Smooth muscle cell (in vitro differentiated cells): ENCODE measurements at regions not wholly inside any gene's neighbourhood (a gene's known extent, or its start where the extent isn't known, plus 50 kb on each side); places are given as distances from the start of the nearest gene placed in this dataset.
"Not testable (repeated sequence)": the region's sequence is repeated elsewhere in the genome, so short reads cannot be mapped to it uniquely, and the experiment has no call there.

Source experiments
- DNase-seq: peaks from one replicate; lab custom pipeline; 2025; ENCODE audit not compliant: unreplicated experiment; lab: John Stamatoyannopoulos, UW
- H2AFZ ChIP-seq: fragments of 200-600 bp; sonication (generic); 2 replicates; pipeline ENCODE4 v1.6.0; 2016; ENCODE audit warnings: antibody characterized with exemption, low read depth, mild to moderate bottlenecking
- H3F3A ChIP-seq: fragments of 200-600 bp; sonication (generic); 2 replicates; pipeline ENCODE4 v1.6.0; 2017; ENCODE audit warnings: antibody characterized with exemption, low read depth
- H3K27ac ChIP-seq: fragments of 200-600 bp; sonication (generic); 2 replicates; pipeline ENCODE4 v1.5.1; 2016; ENCODE audit warnings: low read depth, mild to moderate bottlenecking
- H3K27me3 ChIP-seq: fragments of 200-600 bp; sonication (generic); 2 replicates; pipeline ENCODE4 v1.6.1; 2016; ENCODE audit warnings: low read depth, mild to moderate bottlenecking
- H3K36me3 ChIP-seq: fragments of 200-600 bp; sonication (generic); 2 replicates; pipeline ENCODE4 v1.5.1; 2016; ENCODE audit warnings: low read depth
- H3K4me1 ChIP-seq: fragments of 200-600 bp; sonication (generic); 2 replicates; pipeline ENCODE4 v1.5.1; 2016; ENCODE audit warnings: low read depth
- H3K4me2 ChIP-seq: fragments of 200-600 bp; sonication (generic); 2 replicates; pipeline ENCODE4 v1.6.0; 2016; ENCODE audit warnings: mild to moderate bottlenecking
- H3K4me3 ChIP-seq: fragments of 200-600 bp; sonication (generic); 2 replicates; pipeline ENCODE4 v1.5.1; 2016; ENCODE audit warnings: mild to moderate bottlenecking
- H3K79me2 ChIP-seq: fragments of 200-600 bp; sonication (generic); 2 replicates; pipeline ENCODE4 v1.6.0; 2016; ENCODE audit warnings: low read depth, mild to moderate bottlenecking
- H3K9ac ChIP-seq: fragments of 200-600 bp; sonication (generic); 2 replicates; pipeline ENCODE4 v1.6.0; 2016; ENCODE audit warnings: low read depth
- H3K9me3 ChIP-seq: fragments of 200-600 bp; sonication (generic); replicated peaks from 2 replicates; pipeline ENCODE4 v1.5.1; 2016; ENCODE audit warnings: low read depth
- H4K20me1 ChIP-seq: fragments of 200-600 bp; sonication (generic); 2 replicates; pipeline ENCODE4 v1.6.0; 2016; ENCODE audit warnings: low read depth
- WGBS: methylation state at CpG from one replicate; pipeline ENCODE4 v1.1.7; 2016; ENCODE audit warnings: low lambda C conversion rate; 5-methylcytosine and 5-hydroxymethylcytosine counted together
- TF ChIP-seq, protein P1 (sequence below): fragments of 200-600 bp; sonication (generic); IDR thresholded peaks from 2 replicates; pipeline ENCODE4 v1.5.1; 2017; ENCODE audit warnings: borderline replicate concordance, mild to moderate bottlenecking, antibody characterized with exemption; ENCODE audit not compliant: insufficient read depth, poor library complexity, severe bottlenecking

DNA sequence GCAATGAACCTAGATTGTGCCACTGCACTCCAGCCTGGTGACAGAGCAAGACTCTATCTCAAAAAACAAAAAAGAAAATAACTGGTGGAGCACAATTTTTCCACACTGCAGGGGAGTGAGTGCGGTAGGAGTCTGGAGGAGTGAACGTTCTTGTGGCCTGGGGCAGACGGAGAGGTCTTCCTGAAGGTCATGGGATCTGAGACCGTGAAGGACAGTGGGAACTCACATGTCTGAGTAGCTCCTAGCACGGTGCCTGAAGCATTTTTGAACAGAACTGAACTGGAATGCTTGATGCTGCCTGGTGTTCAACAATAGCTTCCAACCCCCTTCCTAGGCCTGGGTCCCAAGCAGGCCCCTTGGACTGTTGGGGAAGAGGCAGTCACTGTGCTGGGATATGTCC is 84.3 kb upstream of the PODXL start:
- Histone ChIP-seq H3K27me3 (no peaks in the 10 kb centered on the region), H4K20me1 (no peaks in the 10 kb centered on the region), H3F3A (no peaks in the 10 kb centered on the region), H3K79me2 (no peaks in the 10 kb centered on the region), H3K9me3 (no peaks in the 10 kb centered on the region), H3K36me3 (no peaks in the 10 kb centered on the region), H3K9ac (no peak overlapping the region), H2AFZ (no peak overlapping the region), H3K27ac (no peak overlapping the region), H3K4me1 (no peaks in the 10 kb centered on the region), H3K4me2 (no peak overlapping the region), H3K4me3 (no peak overlapping the region)
- 70% methylated on average over 5 of the region's 5 CpGs for WGBS
- no peak for DNase-seq
- TF ChIP-seq, protein P1, sequence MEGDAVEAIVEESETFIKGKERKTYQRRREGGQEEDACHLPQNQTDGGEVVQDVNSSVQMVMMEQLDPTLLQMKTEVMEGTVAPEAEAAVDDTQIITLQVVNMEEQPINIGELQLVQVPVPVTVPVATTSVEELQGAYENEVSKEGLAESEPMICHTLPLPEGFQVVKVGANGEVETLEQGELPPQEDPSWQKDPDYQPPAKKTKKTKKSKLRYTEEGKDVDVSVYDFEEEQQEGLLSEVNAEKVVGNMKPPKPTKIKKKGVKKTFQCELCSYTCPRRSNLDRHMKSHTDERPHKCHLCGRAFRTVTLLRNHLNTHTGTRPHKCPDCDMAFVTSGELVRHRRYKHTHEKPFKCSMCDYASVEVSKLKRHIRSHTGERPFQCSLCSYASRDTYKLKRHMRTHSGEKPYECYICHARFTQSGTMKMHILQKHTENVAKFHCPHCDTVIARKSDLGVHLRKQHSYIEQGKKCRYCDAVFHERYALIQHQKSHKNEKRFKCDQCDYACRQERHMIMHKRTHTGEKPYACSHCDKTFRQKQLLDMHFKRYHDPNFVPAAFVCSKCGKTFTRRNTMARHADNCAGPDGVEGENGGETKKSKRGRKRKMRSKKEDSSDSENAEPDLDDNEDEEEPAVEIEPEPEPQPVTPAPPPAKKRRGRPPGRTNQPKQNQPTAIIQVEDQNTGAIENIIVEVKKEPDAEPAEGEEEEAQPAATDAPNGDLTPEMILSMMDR, result no peak

DNA sequence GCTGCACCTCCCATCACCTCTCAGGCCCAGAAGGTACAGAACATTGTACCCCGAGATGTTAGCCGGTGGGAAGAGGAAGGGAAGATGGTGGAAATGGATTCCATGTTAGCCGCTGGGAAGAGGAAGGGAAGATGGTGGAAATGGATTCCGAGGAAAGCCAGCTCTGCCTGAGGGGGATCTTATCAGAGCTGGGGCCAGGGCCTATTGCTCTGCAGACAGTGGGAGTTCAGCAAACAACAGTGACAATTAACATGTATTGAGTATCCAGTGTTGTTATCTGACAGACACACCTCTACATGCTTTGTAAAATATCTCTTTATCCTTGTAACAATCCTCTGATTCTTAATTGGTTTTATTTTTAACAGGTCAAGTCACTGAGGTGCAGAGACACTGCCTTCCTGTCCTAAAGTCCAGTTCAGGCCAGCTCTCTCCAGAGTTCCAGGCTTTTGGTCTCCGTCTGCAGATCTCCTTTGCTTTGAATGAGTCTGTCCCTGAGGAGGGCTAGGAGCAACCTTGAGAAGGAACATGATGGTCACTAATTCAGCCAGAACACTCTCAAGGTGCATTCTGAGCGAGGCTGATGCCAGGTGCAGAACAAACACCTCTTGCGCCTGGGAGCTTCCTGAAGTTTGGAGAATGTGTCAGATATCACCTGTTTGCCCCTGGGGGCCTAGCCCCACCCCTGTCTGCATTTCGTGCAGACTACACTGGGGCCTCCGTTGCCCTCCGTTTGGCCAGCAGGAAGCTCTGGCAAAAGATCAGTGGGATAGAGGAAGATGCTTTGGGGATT is 82.4 kb upstream of the PODXL start:
- Histone ChIP-seq H2AFZ (no peak overlapping the region), H3K27me3 (no peaks in the 10 kb centered on the region), H3K9me3 (no peaks in the 10 kb centered on the region), H3K4me3 (no peak overlapping the region), H3K79me2 (no peaks in the 10 kb centered on the region), H4K20me1 (no peaks in the 10 kb centered on the region), H3K4me1 (no peaks in the 10 kb centered on the region), H3F3A (no peaks in the 10 kb centered on the region), H3K9ac (no peak overlapping the region), H3K27ac (no peak overlapping the region), H3K4me2 (no peak overlapping the region), H3K36me3 (no peaks in the 10 kb centered on the region)
- TF ChIP-seq, protein P1, result no peak
- WGBS, result 64% methylated on average over 10 of the region's 10 CpGs
- DNase-seq, result no peak

DNA sequence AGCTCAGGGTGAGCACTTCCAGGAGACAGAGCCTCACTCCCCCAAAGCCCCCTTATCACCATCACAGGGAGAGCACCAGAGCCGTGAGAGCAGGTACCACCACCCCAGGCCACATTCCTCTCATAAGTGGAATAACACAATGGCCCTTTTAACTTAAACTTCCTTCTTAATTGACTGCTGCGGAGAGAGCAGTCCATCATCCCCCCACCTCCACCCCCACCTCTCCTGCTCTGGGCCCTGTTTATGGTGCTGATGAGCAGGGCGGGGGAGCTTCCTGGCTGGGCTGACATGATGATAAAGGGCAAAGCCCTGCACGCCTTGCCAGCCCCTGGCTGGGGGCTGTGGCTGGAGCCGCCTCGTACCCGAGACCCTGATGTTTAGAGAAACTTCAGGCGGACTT is 81.4 kb upstream of the PODXL start:
- Histone ChIP-seq H3F3A (no peaks in the 10 kb centered on the region), H3K36me3 (no peaks in the 10 kb centered on the region), H3K4me3 (no peak overlapping the region), H3K27me3 (no peaks in the 10 kb centered on the region), H3K4me2 (no peak overlapping the region), H4K20me1 (no peaks in the 10 kb centered on the region), H3K9ac (no peak overlapping the region), H3K79me2 (no peaks in the 10 kb centered on the region), H3K9me3 (no peaks in the 10 kb centered on the region), H2AFZ (no peak overlapping the region), H3K4me1 (no peaks in the 10 kb centered on the region), H3K27ac (no peak overlapping the region)
- DNase-seq, result no peak
- 39% methylated on average over 8 of the region's 8 CpGs for WGBS
- TF ChIP-seq, protein P1, result no peak

DNA sequence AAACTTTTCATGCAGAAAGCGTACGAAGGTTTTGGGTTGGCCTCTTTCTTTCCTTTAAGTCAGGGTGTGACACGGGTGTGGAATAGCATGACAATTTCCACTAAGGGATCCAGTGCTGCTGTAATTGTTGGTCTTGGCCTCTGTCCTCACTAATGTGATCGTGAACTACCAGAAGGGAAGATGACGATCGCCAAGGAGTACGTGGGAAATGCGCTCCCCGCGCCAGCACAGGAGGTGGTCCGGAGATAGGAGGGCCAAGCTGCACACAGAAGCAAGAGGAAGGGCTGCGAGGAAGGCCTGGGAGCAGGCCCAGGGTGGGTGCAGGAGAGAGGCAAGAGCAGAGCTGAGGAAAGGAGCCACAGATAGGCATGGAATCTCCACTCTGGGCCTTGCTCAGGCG is 79.7 kb upstream of the PODXL start:
- H3F3A ChIP-seq, result no peaks in the 10 kb centered on the region
- H3K9me3 ChIP-seq, result no peaks in the 10 kb centered on the region

GRCh38 chr7:131634197-131634596 is 77.8 kb upstream of the PODXL start:
- H3K4me3 ChIP-seq, DNase-seq, H3K36me3 ChIP-seq, H3K9ac ChIP-seq, H3K27me3 ChIP-seq, H4K20me1 ChIP-seq, H2AFZ ChIP-seq, H3K4me1 ChIP-seq, H3K4me2 ChIP-seq, H3K9me3 ChIP-seq, H3K79me2 ChIP-seq, H3F3A ChIP-seq: not testable (repeated sequence)
- H3K27ac ChIP-seq, result peak overlapping the region; percentile 67

More for the DNA sequence above, 79.7 kb upstream of the PODXL start:
- Histone ChIP-seq H3K79me2 (no peaks in the 10 kb centered on the region), H3K4me1 (no peaks in the 10 kb centered on the region), H3K27ac (no peak overlapping the region), H4K20me1 (no peaks in the 10 kb centered on the region), H3K36me3 (no peaks in the 10 kb centered on the region), H3K4me2 (no peak overlapping the region), H3K27me3 (no peaks in the 10 kb centered on the region), H2AFZ (no peak overlapping the region), H3K9ac (no peak overlapping the region), H3K4me3 (no peak overlapping the region)
- TF ChIP-seq, protein P1, result no peak
- no peak for DNase-seq
- 89% methylated on average over 13 of the region's 13 CpGs for WGBS
